ENCODE measurements at regions not wholly inside any gene's neighbourhood (a gene's known extent, or its start where the extent isn't known, plus 50 kb on each side); places are given as distances from the start of the nearest gene placed in this dataset.

- Mint-ChIP-seq H3K4me1 (peaks cover 0 to 7% (median 3%) of the 10 kb centered on the region in 3 donors), H3K27me3 (no peaks in the 10 kb centered on the region), H3K27ac (no peak overlapping the region), H3K4me3 (no peak overlapping the region), H3K36me3 (peaks cover 3% of the 10 kb centered on the region), H3K9me3 (peaks cover 0 to 3% (median 0%) of the 10 kb centered on the region in 3 donors)
Measured at GRCh38 chr6:72519871-72520270, 102.0 kb upstream of the KCNQ5 start.

GRCh38 chr6:72521684-72522083 is 100.2 kb upstream of the KCNQ5 start:
- peaks cover 0 to 4% (median 0%) of the 10 kb centered on the region in 3 donors for H3K9me3 Mint-ChIP-seq
- H3K4me3 Mint-ChIP-seq: no peak overlapping the region
- no peaks in the 10 kb centered on the region for H3K36me3 Mint-ChIP-seq
- H3K4me1 Mint-ChIP-seq: peaks cover 0 to 7% (median 3%) of the 10 kb centered on the region in 3 donors
- H3K27ac Mint-ChIP-seq: no peak overlapping the region
- H3K27me3 Mint-ChIP-seq: peaks cover 6% of the 10 kb centered on the region

- H3K27me3 Mint-ChIP-seq: peaks cover 6% of the 10 kb centered on the region
- no peak overlapping the region for H3K4me3 Mint-ChIP-seq
- peaks cover 0 to 7% (median 3%) of the 10 kb centered on the region in 3 donors for H3K4me1 Mint-ChIP-seq
- H3K9me3 Mint-ChIP-seq: peaks cover 0 to 2% (median 0%) of the 10 kb centered on the region in 3 donors
- H3K27ac Mint-ChIP-seq: no peak overlapping the region
- no peaks in the 10 kb centered on the region for H3K36me3 Mint-ChIP-seq
Measured at GRCh38 chr6:72522735-72523141, 99.1 kb upstream of the KCNQ5 start.

DNA sequence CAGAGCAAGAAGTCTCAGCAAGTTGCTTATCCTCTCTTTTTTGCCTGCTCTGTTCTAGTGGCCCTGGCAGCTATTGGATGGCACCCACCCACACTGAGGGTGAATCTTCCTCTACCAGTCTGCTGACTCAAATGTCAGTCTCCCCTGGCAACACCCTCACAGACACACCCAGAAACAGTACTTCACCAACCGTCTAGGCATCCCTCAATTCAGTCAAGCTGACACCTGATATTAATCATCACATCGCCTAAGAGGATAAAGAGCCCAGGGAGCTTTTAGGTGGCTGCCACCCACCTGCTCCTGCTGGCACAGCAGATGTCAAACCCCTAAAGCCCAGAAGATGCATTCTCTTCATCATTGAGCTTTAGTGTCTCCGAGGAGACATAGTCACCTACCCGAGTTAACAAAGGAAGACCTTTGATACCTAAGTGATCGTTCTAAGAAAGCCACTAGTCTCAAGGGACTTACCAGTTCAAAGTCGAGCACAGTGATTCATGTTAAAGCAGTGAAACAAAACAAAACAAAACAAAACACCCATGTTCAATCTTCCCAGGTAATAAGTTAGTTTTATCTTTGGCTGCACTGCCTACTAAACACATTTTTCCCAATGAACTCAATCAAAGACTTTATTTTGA is 97.7 kb upstream of the KCNQ5 start:
- Mint-ChIP-seq H3K27ac (no peak overlapping the region), H3K9me3 (peaks cover 0 to 2% (median 0%) of the 10 kb centered on the region in 3 donors), H3K36me3 (no peaks in the 10 kb centered on the region), H3K4me1 (peaks cover 0 to 7% (median 3%) of the 10 kb centered on the region in 3 donors), H3K4me3 (no peak overlapping the region), H3K27me3 (peaks cover 7% of the 10 kb centered on the region)

- H3K4me3 Mint-ChIP-seq: no peak overlapping the region
- H3K9me3 Mint-ChIP-seq: peaks cover 0 to 2% (median 0%) of the 10 kb centered on the region in 3 donors
- no peaks in the 10 kb centered on the region for H3K36me3 Mint-ChIP-seq
- peaks cover 7% of the 10 kb centered on the region for H3K27me3 Mint-ChIP-seq
- no peak overlapping the region for H3K27ac Mint-ChIP-seq
- H3K4me1 Mint-ChIP-seq: peaks cover 0 to 7% (median 5%) of the 10 kb centered on the region in 3 donors
Measured at GRCh38 chr6:72525821-72526510, 95.9 kb upstream of the KCNQ5 start.

GRCh38 chr6:72530152-72530551 is 91.7 kb upstream of the KCNQ5 start:
- peaks cover 0 to 2% (median 0%) of the 10 kb centered on the region in 3 donors for H3K9me3 Mint-ChIP-seq
- peaks cover 11% of the 10 kb centered on the region for H3K27me3 Mint-ChIP-seq
- no peak overlapping the region for H3K4me3 Mint-ChIP-seq
- peaks cover 0 to 2% (median 0%) of the 10 kb centered on the region in 3 donors for H3K4me1 Mint-ChIP-seq
- H3K36me3 Mint-ChIP-seq: no peaks in the 10 kb centered on the region
- no peak overlapping the region for H3K27ac Mint-ChIP-seq

DNA sequence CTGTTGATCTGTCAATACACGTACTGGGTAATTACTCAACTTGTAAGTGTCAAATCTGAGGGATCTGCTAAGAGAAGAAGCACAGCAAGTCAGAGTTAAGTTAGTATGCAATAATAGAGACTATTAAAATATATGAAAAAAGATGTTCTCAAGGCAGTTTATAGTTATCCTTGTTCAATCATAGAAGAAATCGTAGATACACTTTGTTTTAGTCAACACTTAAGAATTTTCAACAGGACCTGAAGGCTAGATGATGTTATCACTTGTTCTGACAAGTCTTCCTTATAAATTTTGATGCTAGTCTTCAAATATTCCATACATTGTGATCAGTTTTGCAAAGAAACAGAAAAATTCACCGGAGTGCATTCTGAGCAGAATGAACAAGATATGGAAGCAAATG is 91.1 kb upstream of the KCNQ5 start:
- Mint-ChIP-seq H3K27me3 (peaks cover 10% of the 10 kb centered on the region), H3K36me3 (no peaks in the 10 kb centered on the region), H3K4me3 (no peak overlapping the region), H3K9me3 (peaks cover 0 to 2% (median 0%) of the 10 kb centered on the region in 3 donors), H3K4me1 (peaks cover 0 to 2% (median 0%) of the 10 kb centered on the region in 3 donors), H3K27ac (no peak overlapping the region)

- no peak overlapping the region for H3K4me3 Mint-ChIP-seq
- peaks cover 7% of the 10 kb centered on the region for H3K27me3 Mint-ChIP-seq
- H3K4me1 Mint-ChIP-seq: peaks cover 0 to 2% (median 0%) of the 10 kb centered on the region in 3 donors
- H3K27ac Mint-ChIP-seq: no peak overlapping the region
- H3K36me3 Mint-ChIP-seq: no peaks in the 10 kb centered on the region
- H3K9me3 Mint-ChIP-seq: no peaks in the 10 kb centered on the region
Measured at GRCh38 chr6:72533606-72534005, 88.3 kb upstream of the KCNQ5 start.

DNA sequence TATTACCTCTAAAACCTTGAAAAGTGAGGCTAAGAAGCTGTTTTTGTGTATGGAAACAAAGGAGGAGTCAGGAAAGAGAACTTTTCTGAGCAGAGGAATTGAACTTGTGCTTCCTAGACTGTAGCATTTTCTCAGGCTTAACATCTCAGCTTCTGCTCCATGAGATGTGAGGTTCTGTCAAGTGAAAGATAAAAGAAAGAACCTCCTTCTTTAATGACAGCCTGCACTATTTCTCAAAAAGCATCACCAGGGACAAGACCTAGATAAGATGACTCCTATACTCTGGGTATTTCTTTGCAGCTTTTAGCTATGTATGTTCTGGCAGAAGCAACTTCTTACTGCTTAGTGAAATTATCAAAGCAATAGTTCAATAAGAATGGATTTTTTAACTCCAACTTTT is 87.6 kb upstream of the KCNQ5 start:
- H3K36me3 Mint-ChIP-seq: no peaks in the 10 kb centered on the region
- peaks cover 7% of the 10 kb centered on the region for H3K27me3 Mint-ChIP-seq
- H3K4me1 Mint-ChIP-seq: peaks cover 0 to 2% (median 0%) of the 10 kb centered on the region in 3 donors
- peaks cover 0 to 2% (median 0%) of the 10 kb centered on the region in 3 donors for H3K9me3 Mint-ChIP-seq
- H3K4me3 Mint-ChIP-seq: no peak overlapping the region
- H3K27ac Mint-ChIP-seq: no peak overlapping the region

- Mint-ChIP-seq H3K27ac (no peak overlapping the region), H3K9me3 (peaks cover 0 to 11% (median 5%) of the 10 kb centered on the region in 3 donors), H3K4me1 (no peaks in the 10 kb centered on the region), H3K36me3 (no peaks in the 10 kb centered on the region), H3K4me3 (no peak overlapping the region), H3K27me3 (peaks cover 7% of the 10 kb centered on the region)
Measured at GRCh38 chr6:72535124-72535523, 86.7 kb upstream of the KCNQ5 start.

DNA sequence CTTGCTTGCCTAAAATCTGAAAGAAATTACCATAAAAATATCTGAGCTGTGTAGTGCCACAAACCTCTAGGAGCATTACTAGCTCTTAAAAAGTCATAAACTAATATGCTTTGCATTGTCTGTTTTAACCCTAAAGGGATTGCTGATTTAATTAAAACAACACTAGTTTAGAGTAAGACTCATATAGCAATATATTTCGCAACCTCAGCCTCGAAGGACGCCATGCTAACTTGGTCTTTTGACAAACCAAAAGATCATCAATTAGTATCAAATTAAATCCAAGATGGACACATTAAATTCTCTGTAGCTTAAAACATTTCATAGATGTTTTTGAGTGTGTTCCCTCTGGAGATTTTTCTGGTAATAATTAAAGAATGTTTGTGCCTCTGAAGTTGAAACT is 74.8 kb upstream of the KCNQ5 start:
- Mint-ChIP-seq H3K9me3 (peaks cover 0 to 7% (median 1%) of the 10 kb centered on the region in 3 donors), H3K4me1 (no peaks in the 10 kb centered on the region), H3K27me3 (peaks cover 9% of the 10 kb centered on the region), H3K4me3 (no peak overlapping the region), H3K36me3 (no peaks in the 10 kb centered on the region), H3K27ac (no peak overlapping the region)

- H3K27me3 Mint-ChIP-seq: no peaks in the 10 kb centered on the region
- no peak overlapping the region for H3K4me3 Mint-ChIP-seq
- H3K36me3 Mint-ChIP-seq: no peaks in the 10 kb centered on the region
- H3K9me3 Mint-ChIP-seq: no peaks in the 10 kb centered on the region
- no peak overlapping the region for H3K27ac Mint-ChIP-seq
- H3K4me1 Mint-ChIP-seq: no peaks in the 10 kb centered on the region
Measured at GRCh38 chr6:72551470-72551869, 70.4 kb upstream of the KCNQ5 start.

GRCh38 chr6:72552938-72553337 is 68.9 kb upstream of the KCNQ5 start:
- Mint-ChIP-seq H3K27ac (no peak overlapping the region), H3K9me3 (no peaks in the 10 kb centered on the region), H3K36me3 (no peaks in the 10 kb centered on the region), H3K27me3 (no peaks in the 10 kb centered on the region), H3K4me1 (no peaks in the 10 kb centered on the region), H3K4me3 (no peak overlapping the region)

GRCh38 chr6:72553531-72554511 is 68.0 kb upstream of the KCNQ5 start:
- no peaks in the 10 kb centered on the region for H3K36me3 Mint-ChIP-seq
- no peaks in the 10 kb centered on the region for H3K4me1 Mint-ChIP-seq
- H3K4me3 Mint-ChIP-seq: no peak overlapping the region
- no peaks in the 10 kb centered on the region for H3K27me3 Mint-ChIP-seq
- no peaks in the 10 kb centered on the region for H3K9me3 Mint-ChIP-seq
- H3K27ac Mint-ChIP-seq: no peak overlapping the region

DNA sequence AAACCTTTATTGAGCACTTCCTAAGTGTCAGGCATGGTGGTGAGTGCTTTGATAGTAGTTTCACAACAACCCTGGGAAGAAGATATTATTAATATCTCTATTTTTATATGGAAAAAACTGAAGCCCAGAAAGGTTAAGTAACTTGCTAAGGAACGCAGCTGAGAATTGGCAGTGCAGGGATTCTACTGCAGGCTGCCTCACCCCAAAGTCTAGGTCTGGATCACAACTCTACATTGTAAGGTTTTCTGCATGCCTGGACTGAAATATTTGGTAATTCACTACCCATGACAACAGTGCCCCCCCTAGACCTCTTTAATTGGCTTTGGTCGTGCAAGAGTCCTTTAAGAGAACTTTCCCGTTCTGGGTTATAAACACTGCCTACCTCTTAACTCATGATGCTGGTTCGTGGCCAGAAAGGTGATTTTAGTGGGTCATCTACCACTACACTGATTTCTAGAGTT is 67.1 kb upstream of the KCNQ5 start:
- H3K4me1 Mint-ChIP-seq: no peaks in the 10 kb centered on the region
- H3K27ac Mint-ChIP-seq: no peak overlapping the region
- no peaks in the 10 kb centered on the region for H3K9me3 Mint-ChIP-seq

More for the DNA sequence above, 67.1 kb upstream of the KCNQ5 start:
- Mint-ChIP-seq H3K4me3 (no peak overlapping the region), H3K27me3 (no peaks in the 10 kb centered on the region), H3K36me3 (no peaks in the 10 kb centered on the region)

All from IgD-negative memory B cell (primary cell).